ENCODE measurements at regions not wholly inside any gene's neighbourhood (a gene's known extent, or its start where the extent isn't known, plus 50 kb on each side); places are given as distances from the start of the nearest gene placed in this dataset.

DNA sequence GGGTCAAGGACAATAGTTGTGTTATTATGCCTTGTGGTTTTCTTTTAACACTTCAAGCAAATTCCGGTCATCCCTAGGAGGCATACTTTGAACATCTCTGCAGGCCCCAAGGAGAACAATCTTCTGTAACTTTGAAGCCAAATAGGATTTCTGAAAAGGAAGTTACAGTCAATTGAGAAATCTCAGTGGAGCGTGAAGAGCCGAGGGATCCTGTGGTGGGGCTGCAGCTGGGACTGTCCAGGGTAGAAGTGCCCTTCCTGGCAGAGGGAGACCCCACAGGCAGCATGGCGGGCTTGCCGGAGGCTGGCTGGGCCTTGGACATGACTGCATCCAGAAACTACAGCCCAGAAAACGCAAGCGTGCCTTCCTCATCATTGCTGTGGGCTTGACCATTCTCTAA, 179.7 kb downstream of the PTPN20 start:
- H3K27ac Mint-ChIP-seq (ENCODE audit: low read depth, unreplicated experiment): no peak overlapping the region
- ChIA-PET POLR2A (no interaction called here), CTCF (interaction anchor here (2.3 kb wide), 1 partner anchor 43 kb away, joined by 8 read pairs; no protein-coding TSS in a partner anchor)
- no peak for TF ChIP-seq CTCF (IDR thresholded peaks at IDR 0.05; ENCODE audit: unreplicated experiment)
- H3K36me3 Mint-ChIP-seq (ENCODE audit: insufficient read depth, unreplicated experiment): no peaks in the 10 kb centered on the region
- intact Hi-C loops (cut with micrococcal nuclease): no loop called here
- BruUV-seq (replicated peaks): no TSS peak
- no peak overlapping the region for H3K4me3 Mint-ChIP-seq (ENCODE audit: unreplicated experiment)
- peaks cover 25% of the 10 kb centered on the region for H3K27me3 Mint-ChIP-seq (ENCODE audit: insufficient read depth, unreplicated experiment)
- DNase-seq (ENCODE audit: unreplicated experiment): no peak
- H3K9me3 Mint-ChIP-seq (ENCODE audit: unreplicated experiment): no peaks in the 10 kb centered on the region
- no peaks in the 10 kb centered on the region for H3K4me1 Mint-ChIP-seq (ENCODE audit: insufficient read depth, unreplicated experiment)

DNA sequence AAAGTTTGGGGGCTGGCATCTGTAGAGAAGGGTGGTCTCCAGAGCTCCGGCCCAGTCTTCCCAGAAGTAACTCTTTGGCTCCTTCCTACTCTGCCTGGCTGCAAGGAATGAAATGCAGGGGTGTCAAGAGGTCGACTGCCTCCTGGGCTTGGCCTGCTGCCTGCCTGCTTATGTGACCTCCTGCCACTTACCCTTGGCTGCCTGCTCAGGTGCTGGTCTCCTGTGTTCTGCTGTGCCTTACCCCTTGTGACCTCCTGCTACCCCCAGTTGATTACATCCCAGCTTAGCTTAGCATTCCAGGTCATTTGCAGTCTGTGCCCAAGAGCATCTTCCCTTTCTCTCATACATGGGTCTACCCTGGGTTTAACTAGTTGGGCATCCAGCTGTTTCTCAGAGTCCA, 180.2 kb downstream of the PTPN20 start:
- TF ChIP-seq CTCF (IDR thresholded peaks at IDR 0.05; ENCODE audit: unreplicated experiment): no peak
- no peaks in the 10 kb centered on the region for H3K36me3 Mint-ChIP-seq (ENCODE audit: insufficient read depth, unreplicated experiment)
- intact Hi-C loops (cut with micrococcal nuclease): no loop called here
- ChIA-PET POLR2A (no interaction called here), CTCF (interaction anchor here (2.3 kb wide), 1 partner anchor 44 kb away, joined by 8 read pairs; no protein-coding TSS in a partner anchor)
- H3K4me1 Mint-ChIP-seq (ENCODE audit: insufficient read depth, unreplicated experiment): no peaks in the 10 kb centered on the region
- no TSS peak for BruUV-seq (replicated peaks)
- no peaks in the 10 kb centered on the region for H3K9me3 Mint-ChIP-seq (ENCODE audit: unreplicated experiment)
- H3K27ac Mint-ChIP-seq (ENCODE audit: low read depth, unreplicated experiment): no peak overlapping the region
- peaks cover 25% of the 10 kb centered on the region for H3K27me3 Mint-ChIP-seq (ENCODE audit: insufficient read depth, unreplicated experiment)
- H3K4me3 Mint-ChIP-seq (ENCODE audit: unreplicated experiment): no peak overlapping the region
- no peak for DNase-seq (ENCODE audit: unreplicated experiment)

GRCh38 chr10:47092376-47092775, 181.1 kb downstream of the PTPN20 start:
- no peaks in the 10 kb centered on the region for H3K4me1 Mint-ChIP-seq (ENCODE audit: insufficient read depth, unreplicated experiment)
- POLR2A ChIA-PET: no interaction called here
- peaks cover 25% of the 10 kb centered on the region for H3K27me3 Mint-ChIP-seq (ENCODE audit: insufficient read depth, unreplicated experiment)
- H3K9me3 Mint-ChIP-seq (ENCODE audit: unreplicated experiment): no peaks in the 10 kb centered on the region
- H3K36me3 Mint-ChIP-seq (ENCODE audit: insufficient read depth, unreplicated experiment): no peaks in the 10 kb centered on the region
- no TSS peak for BruUV-seq (replicated peaks)
- DNase-seq (ENCODE audit: unreplicated experiment): no peak
- no peak overlapping the region for H3K27ac Mint-ChIP-seq (ENCODE audit: low read depth, unreplicated experiment)
- intact Hi-C loops (cut with micrococcal nuclease): no loop called here
- no peak for TF ChIP-seq CTCF (IDR thresholded peaks at IDR 0.05; ENCODE audit: unreplicated experiment)
- CTCF ChIA-PET: no interaction called here
- H3K4me3 Mint-ChIP-seq (ENCODE audit: unreplicated experiment): no peak overlapping the region

- BruUV-seq (replicated peaks): no TSS peak
- POLR2A ChIA-PET: no interaction called here
- H3K27ac Mint-ChIP-seq (ENCODE audit: low read depth, unreplicated experiment): no peak overlapping the region
- CTCF ChIA-PET: no interaction called here
- no peak overlapping the region for H3K4me3 Mint-ChIP-seq (ENCODE audit: unreplicated experiment)
- TF ChIP-seq CTCF (IDR thresholded peaks at IDR 0.05; ENCODE audit: unreplicated experiment): no peak
- H3K27me3 Mint-ChIP-seq (ENCODE audit: insufficient read depth, unreplicated experiment): peaks cover 25% of the 10 kb centered on the region
- DNase-seq (ENCODE audit: unreplicated experiment): no peak
- no peaks in the 10 kb centered on the region for H3K36me3 Mint-ChIP-seq (ENCODE audit: insufficient read depth, unreplicated experiment)
- H3K4me1 Mint-ChIP-seq (ENCODE audit: insufficient read depth, unreplicated experiment): no peaks in the 10 kb centered on the region
- H3K9me3 Mint-ChIP-seq (ENCODE audit: unreplicated experiment): no peaks in the 10 kb centered on the region
- intact Hi-C loops (cut with micrococcal nuclease): no loop called here
Measured at GRCh38 chr10:47092831-47093230, 181.6 kb downstream of the PTPN20 start.
